ENCODE measurements at regions not wholly inside any gene's neighbourhood (a gene's known extent, or its start where the extent isn't known, plus 50 kb on each side); places are given as distances from the start of the nearest gene placed in this dataset.
"Not testable (repeated sequence)": the region's sequence is repeated elsewhere in the genome, so short reads cannot be mapped to it uniquely, and the experiment has no call there.

- Histone ChIP-seq H3K27me3 (ENCODE audit: control insufficient read depth in 1 of 2, insufficient read depth in 2 of 2, low read length in 1 of 2) (no peaks in the 10 kb centered on the region), H3K9me3 (ENCODE audit: control insufficient read depth, low read length) (no peaks in the 10 kb centered on the region), H3K36me3 (ENCODE audit: control insufficient read depth in 1 of 2, insufficient read depth in 2 of 2, low read length in 1 of 2) (no peaks in the 10 kb centered on the region), H3K4me1 (ENCODE audit: control insufficient read depth in 1 of 2, insufficient read depth in 2 of 2, low read length in 2 of 2) (no peaks in the 10 kb centered on the region), H3K4me3 (ENCODE audit: low read length in 2 of 2) (no peak overlapping the region), H3K27ac (ENCODE audit: low read depth in 1 of 2, low read length in 2 of 2) (no peak overlapping the region)
- 94 to 95% methylated on average over 4 of the region's 4 CpGs for WGBS, 2 donors
- no peak for ATAC-seq (ENCODE audit: low FRiP score)
- no peak for DNase-seq
- intact Hi-C loops (cut with DNase I): no loop called here
Observed at GRCh38 chr3:44132061-44132460, 109.6 kb upstream of the TOPAZ1 start.

- no peak for DNase-seq
- ATAC-seq (ENCODE audit: low FRiP score): no peak
- Histone ChIP-seq H3K9me3 (ENCODE audit: control insufficient read depth, low read length) (no peaks in the 10 kb centered on the region), H3K36me3 (ENCODE audit: control insufficient read depth in 1 of 2, insufficient read depth in 2 of 2, low read length in 1 of 2) (no peaks in the 10 kb centered on the region), H3K4me3 (ENCODE audit: low read length in 2 of 2) (no peak overlapping the region), H3K27ac (ENCODE audit: low read depth in 1 of 2, low read length in 2 of 2) (no peak overlapping the region), H3K4me1 (ENCODE audit: control insufficient read depth in 1 of 2, insufficient read depth in 2 of 2, low read length in 2 of 2) (no peaks in the 10 kb centered on the region), H3K27me3 (ENCODE audit: control insufficient read depth in 1 of 2, insufficient read depth in 2 of 2, low read length in 1 of 2) (no peaks in the 10 kb centered on the region)
- intact Hi-C loops (cut with DNase I): no loop called here
- 81 to 83% methylated on average over 7 of the region's 7 CpGs for WGBS, 2 donors
Observed at GRCh38 chr3:44132593-44132992, 109.1 kb upstream of the TOPAZ1 start.

DNA sequence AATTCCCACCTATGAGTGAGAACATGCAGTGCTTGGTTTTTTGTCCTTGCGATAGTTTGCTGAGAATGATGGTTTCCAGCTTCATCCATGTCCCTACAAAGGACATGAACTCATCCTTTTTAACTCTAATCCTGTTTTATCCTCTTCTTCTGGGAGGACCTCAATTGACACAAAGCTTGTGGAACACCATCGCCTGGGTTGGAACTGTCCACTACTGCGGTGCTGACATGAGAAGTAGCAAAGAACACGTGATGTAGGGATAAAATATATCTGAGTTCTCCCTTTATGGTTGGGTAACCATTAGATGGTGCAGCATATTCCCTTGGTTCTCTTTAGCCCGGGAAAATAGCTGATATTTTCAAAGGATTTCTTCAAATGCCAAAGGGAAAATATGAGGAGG lies 105.3 kb upstream of the TOPAZ1 start:
- 47 to 49% methylated on average over 5 of the region's 5 CpGs for WGBS, 2 donors
- no peak for ATAC-seq (ENCODE audit: low FRiP score)
- DNase-seq: no peak
- H3K27ac ChIP-seq (ENCODE audit: low read depth in 1 of 2, low read length in 2 of 2): no peak overlapping the region
- H3K27me3 ChIP-seq (ENCODE audit: control insufficient read depth in 1 of 2, insufficient read depth in 2 of 2, low read length in 1 of 2): no peaks in the 10 kb centered on the region
- no peak overlapping the region for H3K4me3 ChIP-seq (ENCODE audit: low read length in 2 of 2)
- intact Hi-C loops (cut with DNase I): no loop called here
- no peaks in the 10 kb centered on the region for H3K4me1 ChIP-seq (ENCODE audit: control insufficient read depth in 1 of 2, insufficient read depth in 2 of 2, low read length in 2 of 2)
- no peaks in the 10 kb centered on the region for H3K36me3 ChIP-seq (ENCODE audit: control insufficient read depth in 1 of 2, insufficient read depth in 2 of 2, low read length in 1 of 2)
- H3K9me3 ChIP-seq (ENCODE audit: control insufficient read depth, low read length): peaks cover 2% of the 10 kb centered on the region

DNA sequence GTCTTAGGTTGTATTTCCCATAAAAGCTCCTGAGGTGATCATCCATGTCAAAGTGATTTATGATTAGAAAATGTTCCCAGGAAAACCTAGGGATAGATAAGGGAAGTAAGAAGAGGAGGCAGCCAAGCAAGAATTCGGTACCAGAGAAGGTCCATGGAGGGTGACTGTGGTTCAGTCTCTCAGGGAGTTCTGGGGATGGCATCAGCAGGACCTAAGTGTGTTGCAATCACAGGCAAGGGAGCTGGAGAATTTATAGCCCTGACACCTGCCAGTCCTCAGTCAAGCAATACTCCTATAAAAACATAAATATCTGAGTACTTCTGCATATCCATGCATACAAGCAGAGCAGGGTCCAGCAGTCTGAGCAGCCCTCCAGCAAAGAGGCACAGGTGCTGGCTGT lies 95.6 kb upstream of the TOPAZ1 start:
- ATAC-seq (ENCODE audit: low FRiP score) (no peak), DNase-seq (no peak)
- Histone ChIP-seq H3K27ac (ENCODE audit: low read depth in 1 of 2, low read length in 2 of 2) (no peak overlapping the region), H3K4me1 (ENCODE audit: control insufficient read depth in 1 of 2, insufficient read depth in 2 of 2, low read length in 2 of 2) (no peaks in the 10 kb centered on the region), H3K9me3 (ENCODE audit: control insufficient read depth, low read length) (no peaks in the 10 kb centered on the region), H3K4me3 (ENCODE audit: low read length in 2 of 2) (no peak overlapping the region), H3K36me3 (ENCODE audit: control insufficient read depth in 1 of 2, insufficient read depth in 2 of 2, low read length in 1 of 2) (no peaks in the 10 kb centered on the region), H3K27me3 (ENCODE audit: control insufficient read depth in 1 of 2, insufficient read depth in 2 of 2, low read length in 1 of 2) (no peaks in the 10 kb centered on the region)
- WGBS, 2 donors: 36 to 47% methylated on average over 1 of the region's 1 CpG
- intact Hi-C loops (cut with DNase I): no loop called here

DNA sequence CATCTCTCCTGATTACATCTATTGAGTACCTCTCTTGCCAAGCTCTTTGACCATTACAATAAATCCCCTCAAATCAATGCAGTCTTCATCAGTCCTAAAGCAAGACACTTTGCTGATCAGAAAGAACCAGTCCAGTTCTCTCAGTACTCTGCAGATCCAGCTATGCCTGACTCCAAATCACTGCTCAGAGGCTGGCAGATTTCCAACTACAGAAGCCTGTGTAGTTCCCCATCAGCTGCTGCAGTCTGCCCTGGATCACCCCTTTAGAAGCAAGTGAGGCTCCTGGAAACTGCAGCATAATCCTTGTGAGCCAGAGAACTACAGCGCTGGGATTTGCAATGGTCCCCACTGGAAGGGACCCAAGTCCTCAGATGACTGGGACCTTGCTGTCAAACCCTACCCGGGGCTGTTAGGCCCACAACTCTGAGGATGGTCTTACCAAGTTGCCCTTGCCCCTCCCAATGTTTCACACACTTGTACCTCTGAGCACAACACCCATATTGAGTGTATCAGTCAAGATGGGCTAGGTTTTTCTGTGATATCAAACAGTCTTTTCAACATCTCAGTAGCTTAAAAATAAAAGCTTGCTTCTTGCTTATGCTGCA lies 81.9 kb upstream of the TOPAZ1 start:
- intact Hi-C loops (cut with DNase I): no loop called here
- WGBS, 2 donors: 75 to 84% methylated on average over 2 of the region's 2 CpGs
- ATAC-seq (ENCODE audit: low FRiP score): no peak

DNA sequence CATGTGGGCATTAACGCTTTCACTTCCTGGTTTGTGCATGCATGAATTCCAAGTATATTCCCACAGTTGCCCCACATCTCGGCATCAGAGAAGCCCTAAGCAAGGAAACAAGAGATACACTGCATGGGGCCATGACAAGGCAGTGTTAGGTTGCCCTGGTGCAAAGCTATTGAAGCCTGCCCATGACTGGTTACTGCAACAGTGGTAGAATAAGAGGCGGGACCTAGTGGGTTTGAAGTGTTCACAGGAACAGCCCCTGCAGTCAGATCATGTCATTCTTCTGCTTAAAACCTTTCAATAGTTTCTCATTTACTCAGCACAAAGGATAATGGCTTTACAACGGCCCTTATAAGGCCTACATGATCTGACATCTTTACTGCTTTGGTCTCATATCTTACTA lies 80.9 kb upstream of the TOPAZ1 start:
- ATAC-seq (ENCODE audit: low FRiP score) (no peak), DNase-seq (no peak)
- no peak overlapping the region for H3K27ac ChIP-seq (ENCODE audit: low read depth in 1 of 2, low read length in 2 of 2)
- WGBS, 2 donors: 84 to 86% methylated on average over 4 of the region's 4 CpGs
- peaks cover 0 to 2% of the 10 kb centered on the region in 2 donors for H3K27me3 ChIP-seq (ENCODE audit: control insufficient read depth in 1 of 2, insufficient read depth in 2 of 2, low read length in 1 of 2)
- H3K36me3 ChIP-seq (ENCODE audit: control insufficient read depth in 1 of 2, insufficient read depth in 2 of 2, low read length in 1 of 2): no peaks in the 10 kb centered on the region
- no peak overlapping the region for H3K4me3 ChIP-seq (ENCODE audit: low read length in 2 of 2)
- intact Hi-C loops (cut with DNase I): no loop called here
- no peaks in the 10 kb centered on the region for H3K9me3 ChIP-seq (ENCODE audit: control insufficient read depth, low read length)
- no peaks in the 10 kb centered on the region for H3K4me1 ChIP-seq (ENCODE audit: control insufficient read depth in 1 of 2, insufficient read depth in 2 of 2, low read length in 2 of 2)

More for the DNA sequence above, 81.9 kb upstream of the TOPAZ1 start:
- Histone ChIP-seq H3K9me3 (ENCODE audit: control insufficient read depth, low read length) (no peaks in the 10 kb centered on the region), H3K4me1 (ENCODE audit: control insufficient read depth in 1 of 2, insufficient read depth in 2 of 2, low read length in 2 of 2) (no peaks in the 10 kb centered on the region), H3K27me3 (ENCODE audit: control insufficient read depth in 1 of 2, insufficient read depth in 2 of 2, low read length in 1 of 2) (peaks cover 0 to 2% of the 10 kb centered on the region in 2 donors), H3K36me3 (ENCODE audit: control insufficient read depth in 1 of 2, insufficient read depth in 2 of 2, low read length in 1 of 2) (no peaks in the 10 kb centered on the region), H3K4me3 (ENCODE audit: low read length in 2 of 2) (no peak overlapping the region), H3K27ac (ENCODE audit: low read depth in 1 of 2, low read length in 2 of 2) (no peak overlapping the region)
- DNase-seq: no peak

DNA sequence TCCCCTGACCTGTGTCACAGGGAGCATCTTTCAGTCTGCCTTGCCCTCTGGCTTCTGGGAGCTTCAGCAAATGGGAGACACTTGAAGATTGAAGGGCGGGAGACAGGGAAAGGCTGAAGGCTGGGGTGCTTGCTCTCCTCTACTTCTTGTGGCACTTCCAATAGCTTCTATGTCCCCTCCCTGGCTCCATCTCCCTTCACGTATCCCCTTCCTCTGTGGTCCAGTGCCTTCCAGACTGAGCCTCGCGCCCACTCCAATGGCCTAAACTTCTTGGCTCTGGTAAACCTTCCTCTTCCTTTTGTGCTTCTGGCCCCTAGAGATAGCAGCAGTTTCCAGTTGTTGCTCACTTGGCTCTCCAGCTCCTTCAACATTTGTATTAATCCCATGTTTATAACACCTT lies 69.8 kb upstream of the TOPAZ1 start:
- 92 to 94% methylated on average over 4 of the region's 4 CpGs for WGBS, 2 donors
- DNase-seq: no peak

GRCh38 chr3:44172701-44173100 lies 69.0 kb upstream of the TOPAZ1 start:
- ATAC-seq (ENCODE audit: low FRiP score); H3K4me3 ChIP-seq (ENCODE audit: low read length in 2 of 2); DNase-seq; H3K4me1 ChIP-seq (ENCODE audit: control insufficient read depth in 1 of 2, insufficient read depth in 2 of 2, low read length in 2 of 2); H3K27me3 ChIP-seq (ENCODE audit: control insufficient read depth in 1 of 2, insufficient read depth in 2 of 2, low read length in 1 of 2); H3K27ac ChIP-seq (ENCODE audit: low read depth in 1 of 2, low read length in 2 of 2); intact Hi-C loops (cut with DNase I); H3K36me3 ChIP-seq (ENCODE audit: control insufficient read depth in 1 of 2, insufficient read depth in 2 of 2, low read length in 1 of 2); H3K9me3 ChIP-seq (ENCODE audit: control insufficient read depth, low read length): not testable (repeated sequence)
- WGBS, 2 donors: 85 to 90% methylated on average over 8 of the region's 8 CpGs

More for the DNA sequence above, 69.8 kb upstream of the TOPAZ1 start:
- H3K27me3 ChIP-seq (ENCODE audit: control insufficient read depth in 1 of 2, insufficient read depth in 2 of 2, low read length in 1 of 2): no peaks in the 10 kb centered on the region
- H3K9me3 ChIP-seq (ENCODE audit: control insufficient read depth, low read length): peaks cover 1% of the 10 kb centered on the region
- no peaks in the 10 kb centered on the region for H3K36me3 ChIP-seq (ENCODE audit: control insufficient read depth in 1 of 2, insufficient read depth in 2 of 2, low read length in 1 of 2)
- H3K4me1 ChIP-seq (ENCODE audit: control insufficient read depth in 1 of 2, insufficient read depth in 2 of 2, low read length in 2 of 2): no peaks in the 10 kb centered on the region
- no peak for ATAC-seq (ENCODE audit: low FRiP score)
- intact Hi-C loops (cut with DNase I): no loop called here
- H3K27ac ChIP-seq (ENCODE audit: low read depth in 1 of 2, low read length in 2 of 2): no peak overlapping the region
- no peak overlapping the region for H3K4me3 ChIP-seq (ENCODE audit: low read length in 2 of 2)

DNA sequence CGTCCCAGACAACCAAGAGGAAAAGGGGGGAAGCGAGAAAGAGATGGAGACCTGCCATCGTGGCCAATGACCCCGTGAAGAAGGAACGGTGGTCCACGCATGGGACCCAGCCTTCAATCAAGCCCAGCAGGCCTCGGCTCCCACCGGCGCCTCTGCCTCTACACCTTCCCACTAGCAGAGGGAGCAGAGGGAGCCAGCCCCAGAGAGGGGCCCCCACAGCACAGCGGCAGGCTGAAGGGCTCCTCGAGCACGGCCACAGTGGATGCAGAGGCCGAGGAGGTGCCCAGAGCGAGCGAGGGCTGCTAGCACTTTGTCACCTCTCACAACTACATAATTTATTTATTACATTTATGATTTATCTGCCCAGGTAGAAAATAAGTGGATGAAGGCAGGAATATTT lies 68.4 kb upstream of the TOPAZ1 start:
- ATAC-seq (ENCODE audit: low FRiP score): no peak
- no peaks in the 10 kb centered on the region for H3K27me3 ChIP-seq (ENCODE audit: control insufficient read depth in 1 of 2, insufficient read depth in 2 of 2, low read length in 1 of 2)
- WGBS, 2 donors: 93 to 95% methylated on average over 15 of the region's 15 CpGs
- H3K4me3 ChIP-seq (ENCODE audit: low read length in 2 of 2): no peak overlapping the region
- DNase-seq: no peak
- no peaks in the 10 kb centered on the region for H3K36me3 ChIP-seq (ENCODE audit: control insufficient read depth in 1 of 2, insufficient read depth in 2 of 2, low read length in 1 of 2)
- no peaks in the 10 kb centered on the region for H3K4me1 ChIP-seq (ENCODE audit: control insufficient read depth in 1 of 2, insufficient read depth in 2 of 2, low read length in 2 of 2)
- no peak overlapping the region for H3K27ac ChIP-seq (ENCODE audit: low read depth in 1 of 2, low read length in 2 of 2)
- peaks cover 1% of the 10 kb centered on the region for H3K9me3 ChIP-seq (ENCODE audit: control insufficient read depth, low read length)
- intact Hi-C loops (cut with DNase I): no loop called here
